ENCODE measurements at regions not wholly inside any gene's neighbourhood (a gene's known extent, or its start where the extent isn't known, plus 50 kb on each side); places are given as distances from the start of the nearest gene placed in this dataset.
"Not testable (repeated sequence)": the region's sequence is repeated elsewhere in the genome, so short reads cannot be mapped to it uniquely, and the experiment has no call there.

DNA sequence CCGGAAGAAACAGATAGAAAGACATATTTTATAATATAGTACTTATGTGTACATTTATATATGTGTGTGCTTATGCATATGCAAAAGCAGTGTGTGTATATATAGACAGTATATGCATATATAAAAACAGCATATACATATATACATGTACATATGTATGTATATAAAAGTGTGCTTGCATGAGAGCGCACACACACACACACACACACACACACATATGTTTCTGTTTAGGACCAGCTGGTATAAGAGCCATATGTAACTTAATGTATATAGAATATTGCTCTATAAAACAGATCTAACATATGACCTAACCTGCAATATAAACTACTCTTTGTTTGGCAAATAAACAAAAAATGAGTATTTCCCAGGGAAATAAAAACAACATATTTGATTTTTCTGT lies 65.1 kb upstream of the CDH9 start:
- Histone ChIP-seq H3K27ac (no peak overlapping the region), H3K4me3 (ENCODE audit: low read depth, low read length) (no peak overlapping the region), H3K36me3 (replicated peaks) (no peaks in the 10 kb centered on the region), H3K27me3 (replicated peaks) (no peaks in the 10 kb centered on the region)
- TF ChIP-seq, protein P1, sequence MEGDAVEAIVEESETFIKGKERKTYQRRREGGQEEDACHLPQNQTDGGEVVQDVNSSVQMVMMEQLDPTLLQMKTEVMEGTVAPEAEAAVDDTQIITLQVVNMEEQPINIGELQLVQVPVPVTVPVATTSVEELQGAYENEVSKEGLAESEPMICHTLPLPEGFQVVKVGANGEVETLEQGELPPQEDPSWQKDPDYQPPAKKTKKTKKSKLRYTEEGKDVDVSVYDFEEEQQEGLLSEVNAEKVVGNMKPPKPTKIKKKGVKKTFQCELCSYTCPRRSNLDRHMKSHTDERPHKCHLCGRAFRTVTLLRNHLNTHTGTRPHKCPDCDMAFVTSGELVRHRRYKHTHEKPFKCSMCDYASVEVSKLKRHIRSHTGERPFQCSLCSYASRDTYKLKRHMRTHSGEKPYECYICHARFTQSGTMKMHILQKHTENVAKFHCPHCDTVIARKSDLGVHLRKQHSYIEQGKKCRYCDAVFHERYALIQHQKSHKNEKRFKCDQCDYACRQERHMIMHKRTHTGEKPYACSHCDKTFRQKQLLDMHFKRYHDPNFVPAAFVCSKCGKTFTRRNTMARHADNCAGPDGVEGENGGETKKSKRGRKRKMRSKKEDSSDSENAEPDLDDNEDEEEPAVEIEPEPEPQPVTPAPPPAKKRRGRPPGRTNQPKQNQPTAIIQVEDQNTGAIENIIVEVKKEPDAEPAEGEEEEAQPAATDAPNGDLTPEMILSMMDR (IDR thresholded peaks at IDR 0.05; ENCODE audit: low read depth, low read length, missing control alignments): no peak
- DNase-seq: no peak
- in situ Hi-C loops (cut with HindIII; ENCODE audit: low pct_ligation_motif_present, low sequenced_read_pairs): no loop called here

DNA sequence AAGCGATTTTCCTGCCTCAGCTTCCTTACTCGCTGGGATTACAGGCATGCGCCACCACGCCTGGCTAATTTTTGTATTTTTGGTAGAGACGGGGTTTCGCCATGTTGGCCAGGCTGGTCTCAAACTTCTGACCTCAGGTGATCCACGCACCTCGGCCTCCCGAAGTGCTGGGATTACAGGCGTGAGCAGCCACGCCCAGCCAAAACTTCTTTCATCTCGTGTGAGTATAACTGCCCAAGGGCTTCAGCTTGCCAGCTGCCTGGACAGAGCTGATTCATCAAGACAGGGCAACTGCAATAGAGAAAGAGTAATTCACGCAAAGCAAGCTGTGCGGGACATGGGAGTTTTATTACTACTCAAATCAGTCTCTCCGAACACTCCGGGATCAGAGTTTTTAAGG lies 57.4 kb upstream of the CDH9 start:
- H3K36me3 ChIP-seq (replicated peaks); H3K4me3 ChIP-seq (ENCODE audit: low read depth, low read length); H3K27me3 ChIP-seq (replicated peaks); H3K27ac ChIP-seq; DNase-seq; in situ Hi-C loops (cut with HindIII; ENCODE audit: low pct_ligation_motif_present, low sequenced_read_pairs): not testable (repeated sequence)

DNA sequence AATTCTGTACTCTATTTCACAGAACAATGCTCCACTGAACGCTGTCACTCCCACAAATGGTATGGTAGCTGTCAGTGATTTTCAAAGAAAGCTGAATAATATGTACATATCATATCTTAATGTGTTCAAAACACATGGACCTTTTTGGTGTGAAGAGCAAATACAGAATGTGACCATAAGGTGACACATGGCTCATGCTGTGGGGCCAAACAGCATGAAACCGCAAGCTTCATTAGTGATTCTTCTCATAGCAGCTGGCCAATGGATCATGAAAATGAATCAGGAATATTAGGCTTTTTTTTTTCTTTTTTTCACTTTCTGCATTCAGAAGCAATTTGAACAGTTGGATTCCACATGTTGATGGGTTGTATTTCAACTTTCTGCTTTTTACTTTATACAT lies 54.9 kb upstream of the CDH9 start:
- no peak overlapping the region for H3K27ac ChIP-seq
- in situ Hi-C loops (cut with HindIII; ENCODE audit: low pct_ligation_motif_present, low sequenced_read_pairs): no loop called here
- DNase-seq: no peak
- no peaks in the 10 kb centered on the region for H3K36me3 ChIP-seq (replicated peaks)
- H3K4me3 ChIP-seq (ENCODE audit: low read depth, low read length): no peak overlapping the region
- no peaks in the 10 kb centered on the region for H3K27me3 ChIP-seq (replicated peaks)
- TF ChIP-seq, protein P1 (IDR thresholded peaks at IDR 0.05; ENCODE audit: low read depth, low read length, missing control alignments): no peak

DNA sequence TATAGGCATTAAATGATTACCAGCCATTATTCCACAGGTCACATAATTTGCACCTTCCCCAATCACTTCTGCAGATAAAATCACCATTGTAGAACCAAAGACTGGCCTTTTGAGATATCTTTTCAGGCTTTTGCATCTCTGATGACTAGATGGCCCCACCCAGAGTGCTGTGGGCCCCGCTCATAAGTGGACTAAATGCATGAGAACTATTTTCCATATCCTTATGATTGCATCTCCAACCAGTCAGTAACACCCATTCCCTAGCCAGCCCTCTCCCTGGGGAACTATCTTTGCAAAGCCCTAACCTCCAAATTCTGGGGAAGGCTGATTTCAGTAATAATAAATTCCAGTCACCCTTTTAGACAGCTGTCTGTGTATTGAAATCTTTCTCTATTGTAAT lies 53.5 kb upstream of the CDH9 start:
- TF ChIP-seq, protein P1 (IDR thresholded peaks at IDR 0.05; ENCODE audit: low read depth, low read length, missing control alignments): no peak
- Histone ChIP-seq H3K4me3 (ENCODE audit: low read depth, low read length) (no peak overlapping the region), H3K36me3 (replicated peaks) (no peaks in the 10 kb centered on the region), H3K27ac (no peak overlapping the region), H3K27me3 (replicated peaks) (no peaks in the 10 kb centered on the region)
- in situ Hi-C loops (cut with HindIII; ENCODE audit: low pct_ligation_motif_present, low sequenced_read_pairs): no loop called here
- DNase-seq: no peak

DNA sequence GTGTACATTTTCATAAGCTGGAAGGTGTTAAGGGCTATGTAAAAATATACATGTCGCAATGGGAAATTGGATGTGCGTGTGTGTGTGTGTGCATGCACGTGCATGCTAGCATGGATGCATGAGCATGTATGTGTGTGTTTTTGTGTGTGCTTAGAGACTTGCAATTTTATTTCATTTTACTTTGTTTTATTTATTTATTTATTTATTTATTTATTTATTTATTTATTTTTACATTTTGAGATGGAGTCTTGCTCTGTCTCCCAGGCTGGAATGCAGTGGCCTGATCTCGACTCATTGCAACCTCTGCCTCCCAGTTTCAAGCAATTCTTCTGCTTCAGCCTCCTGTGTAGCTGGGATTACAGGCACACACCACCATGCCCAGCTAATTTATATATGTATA lies 50.4 kb upstream of the CDH9 start:
- H3K36me3 ChIP-seq (replicated peaks); H3K27me3 ChIP-seq (replicated peaks); H3K27ac ChIP-seq; in situ Hi-C loops (cut with HindIII; ENCODE audit: low pct_ligation_motif_present, low sequenced_read_pairs); H3K4me3 ChIP-seq (ENCODE audit: low read depth, low read length); DNase-seq: not testable (repeated sequence)

All from brain microvascular endothelial cell (primary cell).